GM12801 (cell line): ENCODE measurements at regions not wholly inside any gene's neighbourhood (a gene's known extent, or its start where the extent isn't known, plus 50 kb on each side); places are given as distances from the start of the nearest gene placed in this dataset.

Experiments
- TF ChIP-seq, protein P1 (sequence below): IDR thresholded peaks from one replicate; pipeline ENCODE4 v1.5.1; 2011; ENCODE audit warnings: control low read depth; ENCODE audit not compliant: insufficient read length; ENCODE audit errors: extremely low read depth

DNA sequence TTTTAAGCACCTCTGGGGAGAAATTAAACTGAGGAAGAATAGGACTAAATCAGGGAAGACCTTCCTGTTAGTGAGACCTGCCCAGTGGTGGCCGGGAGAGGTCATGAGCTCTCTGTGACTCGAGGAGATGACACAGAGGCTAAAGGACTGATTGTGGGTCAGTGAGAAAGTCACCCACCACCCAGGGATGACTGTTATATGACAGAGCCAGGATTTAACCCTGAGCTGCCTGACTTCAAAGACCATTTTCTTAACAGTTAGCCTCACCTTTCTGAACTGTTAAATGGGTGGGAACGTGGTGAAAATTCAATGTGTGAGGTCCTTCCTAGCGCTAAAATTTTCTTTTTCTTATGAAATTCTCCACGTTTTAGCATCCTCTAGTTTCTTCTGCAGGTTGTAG, 72.5 kb downstream of the WSB1 start:
- TF ChIP-seq, protein P1, sequence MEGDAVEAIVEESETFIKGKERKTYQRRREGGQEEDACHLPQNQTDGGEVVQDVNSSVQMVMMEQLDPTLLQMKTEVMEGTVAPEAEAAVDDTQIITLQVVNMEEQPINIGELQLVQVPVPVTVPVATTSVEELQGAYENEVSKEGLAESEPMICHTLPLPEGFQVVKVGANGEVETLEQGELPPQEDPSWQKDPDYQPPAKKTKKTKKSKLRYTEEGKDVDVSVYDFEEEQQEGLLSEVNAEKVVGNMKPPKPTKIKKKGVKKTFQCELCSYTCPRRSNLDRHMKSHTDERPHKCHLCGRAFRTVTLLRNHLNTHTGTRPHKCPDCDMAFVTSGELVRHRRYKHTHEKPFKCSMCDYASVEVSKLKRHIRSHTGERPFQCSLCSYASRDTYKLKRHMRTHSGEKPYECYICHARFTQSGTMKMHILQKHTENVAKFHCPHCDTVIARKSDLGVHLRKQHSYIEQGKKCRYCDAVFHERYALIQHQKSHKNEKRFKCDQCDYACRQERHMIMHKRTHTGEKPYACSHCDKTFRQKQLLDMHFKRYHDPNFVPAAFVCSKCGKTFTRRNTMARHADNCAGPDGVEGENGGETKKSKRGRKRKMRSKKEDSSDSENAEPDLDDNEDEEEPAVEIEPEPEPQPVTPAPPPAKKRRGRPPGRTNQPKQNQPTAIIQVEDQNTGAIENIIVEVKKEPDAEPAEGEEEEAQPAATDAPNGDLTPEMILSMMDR, result no peak

DNA sequence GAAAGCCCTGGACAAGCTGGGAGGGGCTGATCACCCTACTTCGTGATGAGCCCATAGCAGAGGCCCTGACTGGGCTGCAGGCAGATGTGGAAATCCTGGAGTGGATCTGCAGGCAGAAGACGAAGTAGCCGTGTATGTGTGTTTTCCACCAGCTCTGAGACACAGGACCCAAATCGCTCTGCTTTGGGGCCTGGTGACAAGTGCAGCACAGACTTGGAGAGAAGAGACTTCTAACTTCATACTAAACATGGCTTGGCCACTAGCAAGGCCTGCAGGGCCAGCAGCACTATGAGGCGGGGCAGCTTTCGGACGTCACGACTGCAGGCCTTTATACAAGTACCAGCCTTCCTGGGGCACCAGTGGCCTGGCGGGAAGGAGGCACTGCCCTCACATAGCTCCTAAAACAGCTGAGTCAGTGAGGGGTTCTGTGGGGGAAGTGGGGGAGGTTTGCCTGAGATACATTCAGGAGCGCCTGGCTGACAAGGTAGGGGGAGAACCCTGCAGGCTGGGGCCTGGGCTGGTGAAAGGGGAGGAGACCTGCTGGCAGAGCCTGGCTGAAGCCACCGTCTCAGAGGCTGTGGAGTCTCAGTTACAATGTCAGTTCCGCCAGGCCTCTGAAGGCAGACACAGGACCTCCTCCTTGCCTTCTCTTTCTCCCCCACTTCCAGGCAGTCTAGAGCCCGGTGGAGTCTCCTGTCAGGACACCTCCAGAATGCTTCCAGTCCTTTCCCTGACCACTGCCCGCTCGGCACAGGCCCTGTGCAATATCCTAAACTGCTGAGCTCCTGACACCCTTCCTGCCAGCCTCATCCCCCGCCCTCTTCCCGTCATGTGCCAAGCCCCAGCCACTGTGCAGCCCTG, 73.4 kb downstream of the WSB1 start:
- TF ChIP-seq, protein P1, result no peak

DNA sequence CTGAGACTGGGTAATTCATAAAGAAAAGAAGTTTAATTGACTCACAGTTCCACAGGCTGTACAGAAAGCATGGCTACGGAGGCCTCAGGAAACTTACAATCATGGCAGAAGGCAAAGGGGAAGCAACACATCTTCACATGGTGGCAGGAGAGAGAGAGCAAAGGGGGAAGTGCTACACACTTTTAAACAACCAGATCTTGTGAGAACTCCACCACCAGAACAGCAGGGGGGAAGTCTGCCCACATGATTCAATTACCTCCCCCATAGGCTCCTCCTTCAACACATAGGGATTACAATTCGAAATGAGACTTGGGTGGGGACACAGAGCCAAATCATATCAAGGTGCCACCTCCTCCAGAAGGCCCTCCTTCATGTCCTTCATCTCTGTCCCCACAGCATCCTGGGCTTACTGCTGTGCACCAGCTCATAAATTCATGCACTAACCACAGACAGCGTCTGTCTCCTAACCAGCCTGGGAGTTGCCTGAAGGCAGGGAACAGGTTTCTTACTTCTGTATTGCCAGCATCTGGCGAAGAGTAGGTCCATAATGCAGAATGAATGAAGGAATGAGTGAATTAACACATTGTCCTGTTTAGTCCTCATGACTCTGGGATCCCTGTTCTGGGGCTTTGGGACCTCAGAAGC, 74.4 kb downstream of the WSB1 start:
- TF ChIP-seq, protein P1, result no peak

DNA sequence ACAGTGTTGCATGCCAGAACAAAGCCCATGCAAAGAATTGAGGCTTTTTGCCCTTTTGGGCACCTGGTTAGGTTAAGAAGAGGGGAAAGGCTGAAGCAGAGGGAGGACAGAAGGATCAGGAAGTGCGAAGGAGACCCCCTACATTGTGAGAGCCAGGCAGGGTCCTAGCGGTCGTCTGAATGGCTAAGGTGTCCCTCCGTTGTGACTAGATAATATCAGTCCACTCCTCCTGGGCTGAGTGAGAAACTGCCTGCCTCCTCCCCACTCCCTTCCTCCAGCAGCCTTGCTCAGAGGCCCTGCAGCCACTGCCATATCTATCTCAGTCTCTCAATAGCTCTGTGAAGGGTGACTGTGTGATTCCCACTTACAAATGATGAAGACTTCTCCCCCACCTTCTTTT, 75.1 kb downstream of the WSB1 start:
- TF ChIP-seq, protein P1, result no peak

DNA sequence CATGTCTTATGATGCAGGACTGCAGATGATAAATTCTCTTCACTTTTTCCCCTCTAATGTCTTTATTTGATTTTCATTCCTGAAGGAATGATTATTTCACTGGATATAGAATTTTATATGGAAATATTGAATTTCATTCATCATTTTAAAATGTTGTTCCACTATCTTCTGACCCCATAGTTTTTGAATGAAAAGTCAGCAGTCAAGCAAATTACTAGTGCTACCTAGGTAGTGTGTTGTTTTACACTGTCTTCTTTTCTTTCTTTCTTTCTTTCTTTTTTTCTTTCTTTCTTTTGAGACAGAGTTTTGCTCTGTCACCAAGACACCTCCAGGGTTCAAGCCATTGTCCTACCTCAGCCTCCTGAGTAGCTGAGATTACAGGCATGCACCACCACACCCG, 76.9 kb downstream of the WSB1 start:
- TF ChIP-seq, protein P1, result no peak

DNA sequence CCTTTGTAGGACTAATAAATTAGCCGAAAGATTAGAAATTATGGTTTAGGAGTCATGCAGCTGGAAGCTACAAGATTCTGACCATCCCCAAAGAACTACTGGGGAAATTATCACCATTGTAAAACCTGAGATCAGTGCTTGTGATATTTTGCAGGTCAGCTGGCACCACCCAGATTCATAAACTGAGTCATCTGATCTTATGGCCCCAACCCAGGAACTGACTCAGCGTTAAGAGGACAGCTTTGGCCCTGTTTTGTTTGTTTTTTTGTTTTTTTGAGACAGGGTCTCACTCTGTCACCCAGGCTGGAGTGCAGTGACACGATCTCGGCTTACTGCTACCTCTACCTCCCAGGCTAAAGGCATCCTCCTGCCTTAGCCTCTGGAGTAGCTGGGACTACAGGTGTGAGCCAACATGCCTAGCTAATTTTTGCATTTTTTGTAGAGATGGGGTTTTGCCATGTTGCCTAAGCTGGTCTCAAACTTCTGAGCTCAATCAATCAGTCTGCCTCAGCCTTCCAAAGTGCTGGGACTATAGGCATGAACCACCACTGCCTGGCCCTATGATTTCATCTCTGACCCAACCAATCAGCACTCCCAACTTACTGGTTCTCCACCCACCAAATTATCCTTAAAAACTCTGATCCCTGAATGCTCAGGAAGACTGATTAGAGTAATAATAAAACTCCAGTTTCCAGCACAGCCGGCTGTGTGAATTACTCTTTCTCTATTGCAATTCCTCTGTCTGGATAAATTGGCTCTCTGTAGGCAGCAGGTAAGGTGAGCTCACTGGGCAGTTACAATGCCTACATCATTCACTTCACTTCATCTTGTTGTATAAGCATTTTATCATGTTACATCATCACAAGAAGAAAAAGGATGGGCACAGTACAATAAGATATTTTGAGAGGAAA, 79.4 kb upstream of the KSR1 start:
- TF ChIP-seq, protein P1, result no peak
